Osteoblast (primary cell): ENCODE measurements at regions not wholly inside any gene's neighbourhood (a gene's known extent, or its start where the extent isn't known, plus 50 kb on each side); places are given as distances from the start of the nearest gene placed in this dataset.

Experiments used
- DNase-seq: peaks from one replicate; pipeline ENCODE4 v3.0.0; 2011; ENCODE audit warnings: low spot score, mixed read lengths; ENCODE audit not compliant: insufficient read length; ENCODE audit errors: missing footprints
- H2AFZ ChIP-seq: 2 replicates; pipeline ENCODE4 v1.6.0; 2011; ENCODE audit warnings: mild to moderate bottlenecking, low read length
- H3K27ac ChIP-seq: 2 replicates; pipeline ENCODE4 v1.5.1; 2011; ENCODE audit warnings: mild to moderate bottlenecking, low read depth, low read length, moderate library complexity
- H3K27me3 ChIP-seq: 2 replicates; pipeline ENCODE4 v1.6.0; 2012; ENCODE audit warnings: mild to moderate bottlenecking, control low read depth, inconsistent platforms, low read length, moderate library complexity; ENCODE audit not compliant: insufficient read depth
- H3K36me3 ChIP-seq: 2 replicates; pipeline ENCODE4 v1.5.1; 2011; ENCODE audit warnings: mild to moderate bottlenecking, low read length, control low read depth, moderate library complexity; ENCODE audit not compliant: insufficient read depth
- H3K4me1 ChIP-seq: 2 replicates; pipeline ENCODE4 v1.5.1; 2011; ENCODE audit warnings: mild to moderate bottlenecking, low read length, control low read depth, moderate library complexity; ENCODE audit not compliant: insufficient read depth
- H3K4me2 ChIP-seq: 2 replicates; pipeline ENCODE4 v1.6.0; 2011; ENCODE audit warnings: mild to moderate bottlenecking, low read length; ENCODE audit not compliant: insufficient read depth
- H3K4me3 ChIP-seq: fragments of 200-600 bp; sonication (generic); 3 replicates; pipeline ENCODE4 v1.5.1; 2012; ENCODE audit warnings: mild to moderate bottlenecking, low read length, inconsistent platforms; ENCODE audit not compliant: insufficient read depth
- H3K79me2 ChIP-seq: 2 replicates; pipeline ENCODE4 v1.6.0; 2012; ENCODE audit warnings: mild to moderate bottlenecking, low read length, control low read depth, inconsistent platforms; ENCODE audit not compliant: insufficient read depth
- H3K9me3 ChIP-seq: 2 replicates; pipeline ENCODE4 v1.5.1; 2011; ENCODE audit warnings: low read depth, low read length, control low read depth
- H4K20me1 ChIP-seq: 2 replicates; pipeline ENCODE4 v1.6.0; 2012; ENCODE audit warnings: mild to moderate bottlenecking, low read length, control low read depth; ENCODE audit not compliant: insufficient read depth
- CTCF ChIP-seq: IDR thresholded peaks from 2 replicates; pipeline ENCODE4 v1.5.1; 2011; ENCODE audit warnings: mild to moderate bottlenecking, low read depth, low read length, moderate library complexity; ENCODE audit errors: extremely low read depth

GRCh38 chr15:62847900-62848489, 194.6 kb upstream of the TPM1 start:
- H3K79me2 ChIP-seq, result no peaks in the 10 kb centered on the region
- peaks cover 47% of the 10 kb centered on the region for H3K4me1 ChIP-seq
- H3K4me2 ChIP-seq, result no peak overlapping the region
- DNase-seq, result peak; percentile 84
- no peaks in the 10 kb centered on the region for H3K9me3 ChIP-seq
- peak overlapping the region; percentile 1 for H3K27ac ChIP-seq
- TF ChIP-seq CTCF, result peak; percentile 89
- no peaks in the 10 kb centered on the region for H4K20me1 ChIP-seq
- H2AFZ ChIP-seq, result no peak overlapping the region
- H3K27me3 ChIP-seq, result no peaks in the 10 kb centered on the region
- H3K4me3 ChIP-seq, result no peak overlapping the region
- H3K36me3 ChIP-seq, result no peaks in the 10 kb centered on the region

- Histone ChIP-seq H2AFZ (peak overlapping the region; percentile 55), H3K4me3 (no peak overlapping the region), H3K9me3 (no peaks in the 10 kb centered on the region), H3K4me1 (peaks cover 52% of the 10 kb centered on the region), H3K27ac (peak overlapping the region; percentile 1), H4K20me1 (no peaks in the 10 kb centered on the region), H3K4me2 (no peak overlapping the region), H3K36me3 (no peaks in the 10 kb centered on the region), H3K79me2 (no peaks in the 10 kb centered on the region), H3K27me3 (no peaks in the 10 kb centered on the region)
- DNase-seq, result no peak
- TF ChIP-seq CTCF, result peak; percentile 34
These were observed 193.9 kb upstream of the TPM1 start for GRCh38 chr15:62848632-62849050.

GRCh38 chr15:62849316-62850106, 193.0 kb upstream of the TPM1 start:
- no peak for TF ChIP-seq CTCF
- Histone ChIP-seq H3K4me2 (no peak overlapping the region), H4K20me1 (no peaks in the 10 kb centered on the region), H3K27me3 (no peaks in the 10 kb centered on the region), H3K27ac (peak overlapping the region; percentile 73), H3K4me3 (no peak overlapping the region), H3K79me2 (no peaks in the 10 kb centered on the region), H3K9me3 (no peaks in the 10 kb centered on the region), H3K4me1 (peaks cover 53% of the 10 kb centered on the region), H2AFZ (no peak overlapping the region), H3K36me3 (no peaks in the 10 kb centered on the region)
- DNase-seq, result no peak

GRCh38 chr15:62850318-62850717, 192.2 kb upstream of the TPM1 start:
- no peaks in the 10 kb centered on the region for H3K9me3 ChIP-seq
- peak overlapping the region; percentile 52 for H3K4me2 ChIP-seq
- H2AFZ ChIP-seq, result no peak overlapping the region
- H3K4me1 ChIP-seq, result peaks cover 52% of the 10 kb centered on the region
- no peaks in the 10 kb centered on the region for H3K36me3 ChIP-seq
- no peak for DNase-seq
- no peaks in the 10 kb centered on the region for H3K27me3 ChIP-seq
- TF ChIP-seq CTCF, result no peak
- no peaks in the 10 kb centered on the region for H4K20me1 ChIP-seq
- H3K27ac ChIP-seq, result peak overlapping the region; percentile 73
- H3K79me2 ChIP-seq, result no peaks in the 10 kb centered on the region
- H3K4me3 ChIP-seq, result no peak overlapping the region
